IPS-15b (cell line): ENCODE measurements at regions not wholly inside any gene's neighbourhood (a gene's known extent, or its start where the extent isn't known, plus 50 kb on each side); places are given as distances from the start of the nearest gene placed in this dataset.

ENCODE experiments used
- H3K27me3 ChIP-seq: one replicate; pipeline ENCODE4 v1.6.1; 2013; ENCODE audit warnings: low read length; ENCODE audit not compliant: control insufficient read depth, insufficient read depth
- H3K36me3 ChIP-seq: one replicate; pipeline ENCODE4 v1.6.1; 2013; ENCODE audit warnings: low read length; ENCODE audit not compliant: control insufficient read depth, insufficient read depth
- H3K4me1 ChIP-seq: one replicate; pipeline ENCODE4 v1.6.1; 2013; ENCODE audit warnings: mild to moderate bottlenecking, low read length; ENCODE audit not compliant: control insufficient read depth, insufficient read depth
- H3K4me3 ChIP-seq: one replicate; pipeline ENCODE4 v1.5.1; 2013; ENCODE audit warnings: low read depth, low read length
- H3K9ac ChIP-seq: one replicate; pipeline ENCODE4 v1.6.1; 2013; ENCODE audit warnings: low read depth, mild to moderate bottlenecking, low read length
- H3K9me3 ChIP-seq: one replicate; pipeline ENCODE4 v1.6.1; 2013; ENCODE audit warnings: mild to moderate bottlenecking, low read length; ENCODE audit not compliant: control insufficient read depth, insufficient read depth

- H3K4me1 ChIP-seq = no peaks in the 10 kb centered on the region
- H3K36me3 ChIP-seq = no peaks in the 10 kb centered on the region
- no peak overlapping the region for H3K4me3 ChIP-seq
- H3K27me3 ChIP-seq = no peaks in the 10 kb centered on the region
- H3K9ac ChIP-seq = no peak overlapping the region
- no peaks in the 10 kb centered on the region for H3K9me3 ChIP-seq
Measured at GRCh38 chr11:95688501-95689222, 100.9 kb downstream of the FAM76B start.

- Histone ChIP-seq H3K36me3 (no peaks in the 10 kb centered on the region), H3K4me3 (no peak overlapping the region), H3K4me1 (no peaks in the 10 kb centered on the region), H3K9ac (no peak overlapping the region), H3K27me3 (no peaks in the 10 kb centered on the region), H3K9me3 (no peaks in the 10 kb centered on the region)
Measured at GRCh38 chr11:95688015-95688414, 101.6 kb downstream of the FAM76B start.

DNA sequence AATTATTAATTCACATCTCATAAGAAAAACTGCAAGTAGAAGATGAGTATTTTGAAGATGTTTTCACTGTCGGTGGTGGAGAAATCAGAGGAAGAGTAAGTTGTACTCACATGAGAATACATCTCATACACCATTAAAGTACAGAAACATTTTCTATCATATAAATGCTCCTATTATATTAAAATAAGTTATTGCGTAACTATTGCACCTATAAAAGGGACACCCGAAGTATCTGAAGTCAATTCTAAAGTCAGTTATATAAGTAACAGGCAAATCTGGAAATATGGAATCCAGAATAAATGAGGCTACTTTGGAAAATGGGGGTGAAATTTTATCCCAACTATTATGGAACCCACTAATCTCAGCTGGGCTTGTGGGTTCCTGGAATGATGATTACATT is 103.3 kb downstream of the FAM76B start:
- Histone ChIP-seq H3K4me3 (no peak overlapping the region), H3K36me3 (no peaks in the 10 kb centered on the region), H3K27me3 (no peaks in the 10 kb centered on the region), H3K9ac (no peak overlapping the region), H3K9me3 (no peaks in the 10 kb centered on the region), H3K4me1 (no peaks in the 10 kb centered on the region)

- Histone ChIP-seq H3K36me3 (no peaks in the 10 kb centered on the region), H3K4me3 (no peak overlapping the region), H3K4me1 (peaks cover 4% of the 10 kb centered on the region), H3K9me3 (no peaks in the 10 kb centered on the region), H3K27me3 (no peaks in the 10 kb centered on the region), H3K9ac (no peak overlapping the region)
Measured at GRCh38 chr11:95684701-95685100, 104.9 kb downstream of the FAM76B start.

DNA sequence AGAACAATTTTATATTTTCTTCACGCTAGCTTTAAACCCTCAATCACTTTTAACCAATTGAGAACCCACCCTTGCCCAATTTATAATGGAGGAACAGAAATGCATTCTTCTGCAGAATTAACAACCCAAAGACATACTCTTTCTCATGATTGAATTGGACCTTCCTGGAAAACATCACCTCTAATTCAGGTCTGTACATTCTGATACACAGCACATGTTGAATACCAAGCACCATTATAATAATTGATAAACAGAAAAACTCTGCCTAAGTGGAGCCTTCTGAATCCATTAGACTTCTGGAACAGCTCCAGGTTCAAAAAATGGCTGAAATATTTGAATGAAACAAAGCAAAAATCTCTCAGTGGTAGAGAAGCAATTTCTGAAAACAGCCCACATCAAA is 105.4 kb downstream of the FAM76B start:
- H3K36me3 ChIP-seq = no peaks in the 10 kb centered on the region
- no peaks in the 10 kb centered on the region for H3K27me3 ChIP-seq
- no peaks in the 10 kb centered on the region for H3K9me3 ChIP-seq
- peaks cover 4% of the 10 kb centered on the region for H3K4me1 ChIP-seq
- no peak overlapping the region for H3K4me3 ChIP-seq
- no peak overlapping the region for H3K9ac ChIP-seq

DNA sequence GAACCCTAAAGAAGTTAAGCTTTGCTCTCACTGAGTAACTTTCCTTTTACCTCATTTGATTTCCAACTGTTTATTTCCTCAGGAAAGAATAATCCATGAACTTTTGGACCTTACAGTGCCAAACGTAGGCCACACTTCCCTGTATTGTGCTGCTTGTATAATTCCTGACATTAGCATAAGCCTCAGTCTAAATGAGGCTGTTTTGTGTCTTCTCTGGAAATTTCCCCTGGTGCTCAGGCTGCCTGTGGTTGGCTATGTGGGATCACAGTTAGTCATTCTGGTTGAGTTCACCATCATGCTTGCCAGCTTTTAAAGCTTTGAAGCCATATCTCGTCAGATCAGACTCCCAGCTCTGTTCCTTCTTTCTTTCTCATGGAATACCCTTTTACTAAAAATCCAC is 107.0 kb downstream of the FAM76B start:
- H3K4me3 ChIP-seq = no peak overlapping the region
- H3K9me3 ChIP-seq = no peaks in the 10 kb centered on the region
- H3K36me3 ChIP-seq = no peaks in the 10 kb centered on the region
- peaks cover 4% of the 10 kb centered on the region for H3K4me1 ChIP-seq
- no peak overlapping the region for H3K9ac ChIP-seq
- no peaks in the 10 kb centered on the region for H3K27me3 ChIP-seq

- Histone ChIP-seq H3K9ac (no peak overlapping the region), H3K4me3 (no peak overlapping the region), H3K9me3 (no peaks in the 10 kb centered on the region), H3K27me3 (no peaks in the 10 kb centered on the region), H3K36me3 (no peaks in the 10 kb centered on the region), H3K4me1 (peaks cover 4% of the 10 kb centered on the region)
Measured at GRCh38 chr11:95680169-95680929, 109.2 kb downstream of the FAM76B start.

DNA sequence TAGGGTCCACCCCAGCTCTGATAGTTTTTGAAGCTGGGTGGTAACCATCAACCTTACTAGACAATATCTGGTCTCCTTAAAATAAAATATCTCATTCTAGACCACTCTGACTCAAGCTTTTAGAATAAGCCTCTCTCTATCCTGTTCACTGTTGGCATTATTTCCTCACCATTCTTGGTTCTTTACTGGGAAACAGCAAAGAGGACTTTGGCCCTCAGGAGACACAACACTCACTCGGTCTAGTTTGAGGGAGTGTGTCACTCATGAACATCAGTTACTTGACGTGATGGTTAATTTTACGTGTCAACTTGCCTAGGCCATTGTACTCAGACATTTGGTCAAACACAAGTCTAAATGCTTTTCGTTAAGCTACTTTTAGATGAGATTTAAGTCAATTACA is 110.6 kb downstream of the FAM76B start:
- no peak overlapping the region for H3K9ac ChIP-seq
- H3K27me3 ChIP-seq = no peaks in the 10 kb centered on the region
- H3K36me3 ChIP-seq = no peaks in the 10 kb centered on the region
- no peak overlapping the region for H3K4me3 ChIP-seq
- H3K9me3 ChIP-seq = no peaks in the 10 kb centered on the region
- H3K4me1 ChIP-seq = peaks cover 4% of the 10 kb centered on the region

- H3K9ac ChIP-seq = no peak overlapping the region
- H3K9me3 ChIP-seq = no peaks in the 10 kb centered on the region
Measured at GRCh38 chr11:95676308-95676707, 113.3 kb downstream of the FAM76B start.

GRCh38 chr11:95675585-95675984 is 114.0 kb downstream of the FAM76B start:
- no peaks in the 10 kb centered on the region for H3K27me3 ChIP-seq
- no peak overlapping the region for H3K9ac ChIP-seq
- H3K9me3 ChIP-seq = no peaks in the 10 kb centered on the region

More at GRCh38 chr11:95676308-95676707, 113.3 kb downstream of the FAM76B start:
- no peaks in the 10 kb centered on the region for H3K36me3 ChIP-seq
- no peaks in the 10 kb centered on the region for H3K27me3 ChIP-seq
- no peak overlapping the region for H3K4me3 ChIP-seq
- H3K4me1 ChIP-seq = peaks cover 4% of the 10 kb centered on the region

GRCh38 chr11:95674657-95675358 is 114.8 kb downstream of the FAM76B start:
- Histone ChIP-seq H3K36me3 (no peaks in the 10 kb centered on the region), H3K4me3 (no peak overlapping the region), H3K9me3 (no peaks in the 10 kb centered on the region), H3K27me3 (no peaks in the 10 kb centered on the region), H3K9ac (no peak overlapping the region), H3K4me1 (no peaks in the 10 kb centered on the region)

More at GRCh38 chr11:95675585-95675984, 114.0 kb downstream of the FAM76B start:
- no peak overlapping the region for H3K4me3 ChIP-seq
- H3K36me3 ChIP-seq = no peaks in the 10 kb centered on the region
- peaks cover 2% of the 10 kb centered on the region for H3K4me1 ChIP-seq
